Left lobe of liver (tissue), 2 donors: ENCODE measurements at regions not wholly inside any gene's neighbourhood (a gene's known extent, or its start where the extent isn't known, plus 50 kb on each side); places are given as distances from the start of the nearest gene placed in this dataset.

Experiments
- ATAC-seq: fragments of 200-7000 bp; cut with Tn5 transposase; one replicate; pipeline ENCODE4 v1.9.1; 2020; ENCODE audit warnings: mild to moderate bottlenecking, moderate library complexity
- DNase-seq: peaks from one replicate; pipeline ENCODE4 v3.0.0-alpha.2; 2020; ENCODE audit warnings: low spot score
- donor health status: DM: no; HTN: no; CAD: no; lungs with moderate emphysema.
- donor health status: DM: no; HTN: yes; CAD: no.

DNA sequence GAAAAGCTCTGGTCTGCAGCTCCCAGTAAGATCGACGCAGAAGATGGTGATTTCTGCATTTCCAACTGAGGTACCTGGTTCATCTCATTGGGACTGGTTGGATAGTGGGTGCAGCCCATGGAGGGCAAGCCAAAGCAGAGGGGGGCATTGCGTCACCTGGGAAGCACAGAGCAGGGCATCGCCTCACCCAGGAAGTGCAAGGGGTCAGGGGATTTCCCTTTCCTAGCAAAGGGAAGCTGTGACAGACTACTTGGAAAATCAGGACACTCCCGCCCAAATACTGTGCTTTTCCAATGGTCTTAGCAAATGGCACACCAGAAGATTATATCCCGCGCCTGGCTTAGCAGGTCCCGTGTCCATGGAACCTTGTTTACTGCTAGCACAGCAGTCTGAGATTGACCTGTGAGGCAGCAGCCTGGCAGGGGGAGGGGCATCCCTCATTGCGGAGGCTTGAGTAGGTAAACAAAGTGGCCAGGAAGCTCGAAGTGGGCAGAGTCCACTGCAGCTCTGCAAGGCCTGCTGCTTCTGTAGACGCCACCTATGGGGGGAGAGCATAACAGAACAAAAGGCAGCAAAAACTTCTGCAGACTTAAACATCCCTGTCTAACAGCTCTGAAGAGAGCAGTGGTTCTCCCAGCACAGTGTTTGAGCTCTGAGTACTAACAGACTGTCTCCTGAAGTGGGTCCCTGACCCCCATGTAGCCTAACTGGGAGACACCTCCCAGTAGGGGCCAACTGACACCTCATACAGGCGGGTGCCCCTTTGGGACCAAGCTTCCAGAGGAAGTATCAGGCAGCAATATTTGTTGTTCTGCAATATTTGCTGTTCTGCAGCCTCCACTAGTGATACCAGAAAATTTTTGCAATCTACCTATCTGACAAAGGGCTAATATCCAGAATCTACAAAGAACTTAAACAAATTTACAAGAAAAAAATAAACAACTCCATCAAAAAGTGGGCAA is 871.7 kb downstream of the IGSF11 start:
- DNase-seq (peak; percentile 73), ATAC-seq (peak; percentile 91)

DNA sequence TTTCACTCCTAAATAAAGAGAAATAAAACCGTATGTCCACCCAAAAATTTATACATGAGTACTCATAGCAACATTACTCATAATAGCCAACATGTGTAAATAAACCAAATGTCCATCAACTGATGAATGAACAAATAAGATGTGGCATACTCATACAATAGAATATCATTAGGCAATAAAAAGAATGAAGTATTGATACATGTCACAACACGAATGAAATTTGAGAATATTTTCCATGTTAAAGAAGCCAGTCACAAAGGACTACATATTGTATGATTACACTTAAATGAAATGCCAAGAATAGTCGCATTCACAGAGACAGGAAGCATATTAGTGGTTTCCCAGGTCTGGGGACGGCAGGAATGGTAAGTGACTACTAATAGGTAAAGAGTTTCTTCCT is 869.2 kb downstream of the IGSF11 start:
- no peak for ATAC-seq
- no peak for DNase-seq

GRCh38 chr3:118167571-118167970 is 867.1 kb downstream of the IGSF11 start:
- ATAC-seq (no peak), DNase-seq (no peak)

- DNase-seq (no peak), ATAC-seq (peak; percentile 73)
Measured at GRCh38 chr3:118168175-118168574, 866.5 kb downstream of the IGSF11 start.

GRCh38 chr3:118171236-118171852 is 863.3 kb downstream of the IGSF11 start:
- DNase-seq: no peak
- ATAC-seq: no peak

DNA sequence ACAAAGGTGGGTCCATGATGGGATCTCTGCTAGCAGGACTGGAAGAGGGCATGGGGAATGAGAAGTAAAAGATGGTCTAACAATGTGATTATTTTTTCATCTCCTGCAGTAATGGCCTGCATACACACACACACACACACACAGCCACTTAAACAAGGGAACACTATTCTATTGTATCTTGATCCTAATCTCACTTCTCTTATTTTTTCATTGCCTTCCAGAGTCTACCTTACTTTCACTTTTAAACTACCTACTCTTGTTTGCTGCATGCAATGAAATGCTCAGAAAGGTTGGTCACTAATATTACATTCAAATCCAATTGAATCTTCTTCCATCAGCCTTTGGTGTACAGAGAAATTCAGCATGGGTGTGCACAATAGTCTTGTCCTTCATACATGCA is 853.8 kb downstream of the IGSF11 start:
- DNase-seq: no peak
- ATAC-seq: no peak

DNA sequence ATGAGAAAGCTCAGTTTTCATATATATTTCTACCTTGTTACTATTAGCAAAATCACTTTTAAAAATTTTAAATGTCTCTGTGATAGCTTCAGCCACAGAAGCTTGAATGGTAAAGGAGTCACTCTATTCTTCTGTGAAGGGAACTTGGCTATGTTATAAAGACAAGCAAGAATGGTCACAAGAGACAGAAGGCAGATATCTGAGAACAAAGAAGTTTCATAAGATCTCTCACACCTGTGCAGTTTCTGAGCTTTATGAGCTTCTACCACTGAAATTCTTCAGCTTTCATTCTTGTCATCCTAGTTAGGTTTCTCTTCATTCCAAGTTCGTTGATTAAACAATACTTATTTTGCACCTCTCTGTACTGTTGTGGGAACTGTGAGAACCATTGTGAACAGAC is 853.4 kb downstream of the IGSF11 start:
- DNase-seq (no peak), ATAC-seq (no peak)

DNA sequence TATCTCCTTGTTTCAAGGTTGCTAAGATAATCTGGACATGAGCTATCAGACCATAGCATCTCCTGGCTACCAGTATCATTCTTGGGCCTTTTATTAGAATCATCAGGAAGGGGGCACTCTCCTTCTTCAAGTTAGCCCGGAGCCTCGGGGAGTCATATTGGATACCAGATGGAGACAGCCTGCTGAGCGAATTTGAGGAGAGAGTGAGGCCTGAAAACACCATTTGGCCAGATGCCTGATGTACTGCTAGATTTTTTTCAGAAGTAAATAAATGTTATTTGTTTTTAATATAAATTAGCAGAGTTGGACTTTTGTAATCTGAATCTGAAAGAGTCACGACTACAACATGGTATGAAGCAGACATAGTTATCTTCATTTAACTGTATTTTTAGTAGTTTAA is 848.6 kb downstream of the IGSF11 start:
- ATAC-seq (no peak), DNase-seq (no peak)

DNA sequence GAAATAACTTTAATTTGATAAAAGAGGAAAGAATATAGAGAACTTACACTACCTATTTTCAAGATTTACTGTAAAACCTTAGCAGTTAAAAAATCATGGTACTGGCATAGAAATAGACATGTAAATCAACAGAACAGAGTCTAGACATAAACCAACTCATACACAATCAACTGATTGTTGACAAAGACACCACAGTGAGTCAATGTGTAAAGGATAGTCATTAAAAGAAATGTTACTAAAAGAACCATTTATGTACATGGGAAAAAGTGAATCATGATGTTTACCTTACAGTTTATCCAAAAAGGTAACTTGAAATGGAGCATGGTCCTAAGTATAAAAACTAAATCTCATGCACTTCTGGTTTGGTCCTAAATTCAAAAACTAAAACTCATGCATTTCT is 847.4 kb downstream of the IGSF11 start:
- ATAC-seq: no peak
- no peak for DNase-seq

GRCh38 chr3:118196183-118196582 is 838.5 kb downstream of the IGSF11 start:
- ATAC-seq (no peak), DNase-seq (no peak)

DNA sequence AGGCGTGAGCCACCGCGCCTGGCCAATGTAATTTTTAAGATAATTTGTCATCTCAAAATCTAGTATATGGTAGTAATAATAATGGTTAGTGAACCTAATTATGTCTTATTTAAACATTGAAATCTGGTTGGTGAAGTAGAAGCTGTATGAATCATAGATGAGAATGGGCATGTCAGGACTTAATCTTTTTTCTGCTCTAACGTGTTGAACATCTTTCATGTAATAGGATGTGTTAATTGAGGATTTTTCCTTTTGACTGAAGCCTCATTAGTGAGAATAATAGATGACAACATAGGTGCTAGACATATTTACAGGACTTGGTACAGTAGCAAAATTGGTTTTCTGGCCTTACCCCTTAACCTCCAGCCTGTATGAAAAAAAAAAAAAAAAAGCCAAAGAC is 835.6 kb downstream of the IGSF11 start:
- DNase-seq (no peak), ATAC-seq (no peak)

DNA sequence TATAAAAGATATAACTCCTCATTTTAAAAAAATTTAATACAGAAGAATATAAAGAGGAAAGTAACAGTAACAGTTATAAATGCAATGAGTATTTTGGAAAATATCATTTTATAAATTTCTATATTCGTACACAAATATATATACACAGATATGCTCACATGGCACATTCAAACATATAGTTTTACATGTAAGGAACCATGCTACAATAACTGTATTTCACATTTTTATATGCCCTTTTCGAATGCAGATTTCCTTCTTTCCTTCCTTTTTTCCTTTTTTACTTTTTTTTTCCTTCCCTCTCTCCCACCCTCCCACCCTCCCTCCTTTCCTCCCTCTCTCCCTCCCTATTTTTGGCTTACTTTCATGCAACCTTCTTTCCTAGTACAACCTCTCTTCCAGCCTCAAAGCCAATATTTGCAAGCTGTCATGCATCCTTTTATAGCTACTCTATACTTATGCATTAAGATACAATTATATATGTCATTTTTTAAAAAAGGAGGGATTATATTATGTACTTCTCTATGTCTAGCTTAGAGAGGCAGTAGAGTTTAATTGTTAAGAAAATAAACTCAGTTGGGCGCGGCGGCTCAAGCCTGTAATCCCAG is 830.5 kb downstream of the IGSF11 start:
- ATAC-seq: no peak

GRCh38 chr3:118207271-118207670 is 827.4 kb downstream of the IGSF11 start:
- ATAC-seq (no peak), DNase-seq (no peak)

More for the DNA sequence above, 830.5 kb downstream of the IGSF11 start:
- no peak for DNase-seq

- DNase-seq (no peak), ATAC-seq (no peak)
Measured at GRCh38 chr3:118208642-118209041, 826.0 kb downstream of the IGSF11 start.

GRCh38 chr3:118213892-118214291 is 820.8 kb downstream of the IGSF11 start:
- no peak for ATAC-seq
- DNase-seq: no peak

GRCh38 chr3:118226206-118226605 is 808.4 kb downstream of the IGSF11 start:
- ATAC-seq (no peak), DNase-seq (no peak)

DNA sequence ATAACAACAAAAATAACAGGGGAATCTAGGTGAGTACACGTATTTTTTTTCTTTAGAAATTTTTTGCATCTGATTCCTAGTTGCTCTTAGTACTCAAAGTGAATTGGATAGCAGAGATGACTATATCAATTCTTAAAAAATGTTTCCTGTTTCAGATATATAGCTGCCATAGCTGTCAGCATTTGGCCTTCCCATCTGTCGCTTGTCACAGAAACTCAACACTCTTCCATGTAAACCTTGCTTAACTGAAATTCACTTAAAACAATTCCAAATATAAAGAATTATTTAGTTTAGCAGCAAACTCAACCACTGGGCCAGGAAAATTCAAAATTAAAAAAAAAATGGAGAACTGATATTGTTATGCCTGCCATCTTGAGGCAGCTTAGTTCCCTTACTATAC is 807.5 kb downstream of the IGSF11 start:
- DNase-seq (no peak), ATAC-seq (no peak)

- DNase-seq (no peak), ATAC-seq (no peak)
Measured at GRCh38 chr3:118228151-118228550, 806.5 kb downstream of the IGSF11 start.

- DNase-seq: no peak
- no peak for ATAC-seq
Measured at GRCh38 chr3:118229196-118229595, 805.5 kb downstream of the IGSF11 start.

DNA sequence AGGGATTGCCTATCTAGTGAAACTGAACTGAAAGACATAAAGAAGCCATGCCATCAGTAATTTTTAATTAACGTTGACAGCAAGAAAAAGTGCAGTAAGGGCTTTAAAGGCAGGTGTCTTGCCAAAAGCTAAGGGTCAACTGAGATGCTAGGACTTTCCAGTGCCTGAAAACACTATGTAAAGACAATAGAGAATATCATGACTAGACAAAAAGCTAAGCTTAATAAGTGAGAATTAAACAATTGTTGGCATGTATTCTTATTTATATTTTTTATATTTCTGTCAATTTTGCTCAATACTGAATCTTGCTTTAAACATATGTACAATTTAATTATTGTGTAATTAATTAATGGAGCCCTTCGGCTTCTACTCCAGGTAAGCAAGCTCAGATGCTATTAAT is 803.1 kb downstream of the IGSF11 start:
- no peak for DNase-seq
- no peak for ATAC-seq

DNA sequence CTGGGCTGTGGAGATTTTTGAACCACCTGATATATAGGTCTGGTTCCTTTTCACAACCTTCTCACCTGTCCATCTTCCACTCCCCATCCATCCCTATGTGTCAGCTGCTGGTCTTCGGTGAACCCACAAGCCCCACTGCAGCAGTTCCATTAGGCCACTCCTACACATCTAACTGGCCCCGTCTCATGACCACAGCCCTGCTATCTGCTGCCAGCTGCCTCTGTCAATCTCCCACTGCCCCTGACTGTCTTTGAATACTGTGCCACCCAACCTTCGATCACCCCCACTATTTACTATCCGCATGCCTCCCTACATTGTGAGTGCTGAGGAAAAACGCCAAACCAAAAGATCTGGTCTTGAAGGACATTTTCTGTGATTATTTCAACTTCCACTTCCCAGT is 795.4 kb downstream of the IGSF11 start:
- ATAC-seq: no peak
- DNase-seq: no peak

DNA sequence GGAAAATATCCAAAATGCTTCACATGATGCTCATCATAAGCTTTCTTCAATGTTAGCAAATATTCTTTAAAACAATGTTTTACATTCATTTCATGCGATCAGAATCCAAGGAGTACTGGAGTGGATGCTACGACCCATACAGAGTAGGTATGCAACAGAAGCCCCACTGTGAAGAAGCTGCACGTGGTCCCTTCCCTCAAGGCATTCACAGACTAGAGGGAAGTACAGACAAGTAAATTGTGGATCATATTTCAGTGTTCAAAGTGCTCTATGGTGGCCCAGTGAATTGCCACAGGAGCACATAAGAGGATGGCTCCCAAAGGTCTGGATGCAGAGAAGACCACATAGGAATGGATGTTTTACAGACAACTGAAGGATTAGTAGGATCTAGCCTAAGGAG is 789.9 kb downstream of the IGSF11 start:
- DNase-seq (no peak), ATAC-seq (no peak)
